B cell (primary cell): ENCODE measurements at regions not wholly inside any gene's neighbourhood (a gene's known extent, or its start where the extent isn't known, plus 50 kb on each side); places are given as distances from the start of the nearest gene placed in this dataset.

Experiments used
- CTCF ChIP-seq: fragments of 200-600 bp; IDR thresholded peaks from one replicate; pipeline ENCODE4 v1.8.0; 2022; ENCODE audit warnings: antibody characterized with exemption, mild to moderate bottlenecking
- EZH2 ChIP-seq: IDR thresholded peaks from 2 replicates; pipeline ENCODE4 v1.6.1; 2012; ENCODE audit warnings: borderline replicate concordance, low read depth, mild to moderate bottlenecking, moderate library complexity, low read length; ENCODE audit not compliant: insufficient read depth, poor library complexity, severe bottlenecking

- TF ChIP-seq CTCF (no peak), EZH2 (no peak)
Measured at GRCh38 chr12:130263025-130263424, 74.7 kb upstream of the PIWIL1 start.
